WTC11 (cell line): ENCODE measurements at regions not wholly inside any gene's neighbourhood (a gene's known extent, or its start where the extent isn't known, plus 50 kb on each side); places are given as distances from the start of the nearest gene placed in this dataset.

Experiments
- ATAC-seq: fragments of 200-7000 bp; cut with Tn5 transposase; 2 replicates; pipeline ENCODE4 v1.10.0; 2021; ENCODE audit warnings: mild to moderate bottlenecking, moderate library complexity
- CTCF ChIA-PET: fragments of 300-600 bp; sonication (Branson Sonifier 250); formaldehyde crosslinking; loops from one replicate; lab custom pipeline; 2021; ENCODE audit warnings: antibody characterized with exemption; lab: Charles Lee
- POLR2A ChIA-PET: fragments of 350-600 bp; sonication (Branson Sonifier 250); formaldehyde crosslinking; loops from one replicate; lab custom pipeline; 2021; ENCODE audit warnings: antibody characterized with exemption; lab: Charles Lee
- DNase-seq: peaks from one replicate; pipeline ENCODE4 v3.0.0; 2021; ENCODE audit warnings: low spot score
- H3K27ac Mint-ChIP-seq: 2 replicates; pipeline ENCODE4 v1.8.0; 2021; ENCODE audit warnings: mixed read lengths
- H3K27me3 Mint-ChIP-seq: 2 replicates; pipeline ENCODE4 v1.8.0; 2021; ENCODE audit warnings: low read depth, mild to moderate bottlenecking, moderate library complexity, mixed read lengths
- H3K36me3 Mint-ChIP-seq: 2 replicates; pipeline ENCODE4 v1.8.0; 2021; ENCODE audit warnings: mixed read lengths
- H3K4me1 Mint-ChIP-seq: 2 replicates; pipeline ENCODE4 v1.8.0; 2022; ENCODE audit warnings: mixed read lengths
- H3K4me3 Mint-ChIP-seq: 2 replicates; pipeline ENCODE4 v1.8.0; 2021; ENCODE audit warnings: mild to moderate bottlenecking, moderate library complexity, mixed read lengths
- H3K9me3 Mint-ChIP-seq: 2 replicates; pipeline ENCODE4 v1.8.0; 2021; ENCODE audit warnings: mixed read lengths
- AR ChIP-seq: fragments of 250-450 bp; sonication (Bioruptor Pico); IDR thresholded peaks from 2 replicates; pipeline ENCODE4 v1.9.0; 2021; ENCODE audit warnings: mild to moderate bottlenecking
- ATF2 ChIP-seq: sonication (generic); formaldehyde crosslinking; IDR thresholded peaks from 2 replicates; pipeline ENCODE4 v1.8.1; 2022; ENCODE audit warnings: low read depth, missing genetic modification reagents, borderline replicate concordance
- ATF3 ChIP-seq: sonication (generic); formaldehyde crosslinking; conservative IDR thresholded peaks from 2 replicates; pipeline ENCODE4 v1.8.1; 2022; ENCODE audit warnings: mild to moderate bottlenecking, missing genetic modification reagents
- ATF6 ChIP-seq: sonication (generic); formaldehyde crosslinking; IDR thresholded peaks from 2 replicates; pipeline ENCODE4 v1.8.1; 2023; ENCODE audit warnings: mild to moderate bottlenecking, missing genetic modification reagents
- CDX4 ChIP-seq: fragments of 250-450 bp; sonication (Bioruptor Pico); IDR thresholded peaks from 2 replicates; pipeline ENCODE4 v1.9.0; 2021; ENCODE audit warnings: moderate library complexity, mild to moderate bottlenecking, inconsistent platforms, borderline replicate concordance
- E2F4 ChIP-seq: sonication (generic); formaldehyde crosslinking; IDR thresholded peaks from 2 replicates; pipeline ENCODE4 v1.8.1; 2022; ENCODE audit warnings: low read depth, mild to moderate bottlenecking, moderate library complexity, missing genetic modification reagents, borderline replicate concordance
- E2F5 ChIP-seq: sonication (generic); formaldehyde crosslinking; IDR thresholded peaks from 2 replicates; pipeline ENCODE4 v1.8.1; 2022; ENCODE audit warnings: mild to moderate bottlenecking, moderate library complexity, missing genetic modification reagents
- FOXJ3 ChIP-seq: sonication (generic); formaldehyde crosslinking; IDR thresholded peaks from 2 replicates; pipeline ENCODE4 v1.9.0; 2021; ENCODE audit warnings: missing genetic modification reagents, mild to moderate bottlenecking, borderline replicate concordance
- FOXK1 ChIP-seq: sonication (generic); formaldehyde crosslinking; IDR thresholded peaks from 2 replicates; pipeline ENCODE4 v1.8.0; 2022; ENCODE audit warnings: mild to moderate bottlenecking, moderate library complexity, missing genetic modification reagents
- HMGA2 ChIP-seq: fragments of 250-450 bp; sonication (Bioruptor Pico); IDR thresholded peaks from 2 replicates; pipeline ENCODE4 v1.4.0; 2021; ENCODE audit warnings: mild to moderate bottlenecking, moderate library complexity
- MAX ChIP-seq: sonication (generic); formaldehyde crosslinking; IDR thresholded peaks from 2 replicates; pipeline ENCODE4 v1.8.0; 2022; ENCODE audit warnings: mild to moderate bottlenecking, missing genetic modification reagents
- MXD4 ChIP-seq: fragments of 250-450 bp; sonication (Bioruptor Pico); IDR thresholded peaks from 2 replicates; pipeline ENCODE4 v1.8.0; 2021; ENCODE audit warnings: mild to moderate bottlenecking, moderate library complexity, borderline replicate concordance
- NFYB ChIP-seq: sonication (generic); formaldehyde crosslinking; conservative IDR thresholded peaks from 2 replicates; pipeline ENCODE4 v1.8.0; 2022; ENCODE audit warnings: low read depth, missing genetic modification reagents
- NR1H2 ChIP-seq: sonication (generic); formaldehyde crosslinking; IDR thresholded peaks from 2 replicates; pipeline ENCODE4 v1.9.0; 2021; ENCODE audit warnings: mild to moderate bottlenecking, moderate library complexity, missing genetic modification reagents
- SOX15 ChIP-seq: fragments of 250-450 bp; sonication (Bioruptor Pico); IDR thresholded peaks from 2 replicates; pipeline ENCODE4 v1.9.0; 2021; ENCODE audit warnings: mild to moderate bottlenecking
- TEAD4 ChIP-seq: sonication (generic); formaldehyde crosslinking; IDR thresholded peaks from 2 replicates; pipeline ENCODE4 v1.8.0; 2022; ENCODE audit warnings: mild to moderate bottlenecking, missing genetic modification reagents
- ZBTB21 ChIP-seq: sonication (generic); formaldehyde crosslinking; IDR thresholded peaks from 2 replicates; pipeline ENCODE4 v1.8.1; 2023; ENCODE audit warnings: mild to moderate bottlenecking, missing genetic modification reagents, borderline replicate concordance
- ZBTB43 ChIP-seq: sonication (generic); formaldehyde crosslinking; IDR thresholded peaks from 2 replicates; pipeline ENCODE4 v1.8.1; 2023; ENCODE audit warnings: mild to moderate bottlenecking, missing genetic modification reagents
- ZMAT4 ChIP-seq: fragments of 250-450 bp; sonication (Bioruptor Pico); IDR thresholded peaks from 2 replicates; pipeline ENCODE4 v1.9.0; 2021; ENCODE audit warnings: mild to moderate bottlenecking
- ZNF281 ChIP-seq: sonication (generic); formaldehyde crosslinking; IDR thresholded peaks from 2 replicates; pipeline ENCODE4 v1.8.0; 2023; ENCODE audit warnings: mild to moderate bottlenecking, missing genetic modification reagents

GRCh38 chr5:124796495-124796894, 50.1 kb upstream of the ZNF608 start:
- no peak for TF ChIP-seq NR1H2
- TF ChIP-seq ATF6 (CRISPR knock-in tag), result no peak
- TF ChIP-seq MXD4 (CRISPR knock-in tag), result no peak
- TF ChIP-seq ZMAT4 (CRISPR knock-in tag), result no peak
- TF ChIP-seq CDX4 (CRISPR knock-in tag), result no peak
- TF ChIP-seq E2F5, result no peak
- TF ChIP-seq ZBTB43 (CRISPR knock-in tag), result no peak
- no peak for TF ChIP-seq ATF3 (CRISPR knock-in tag)
- no peak for TF ChIP-seq E2F4 (CRISPR knock-in tag)
- TF ChIP-seq FOXJ3 (CRISPR knock-in tag), result no peak
- TF ChIP-seq ATF2 (CRISPR knock-in tag), result no peak
- no peak for TF ChIP-seq SOX15 (CRISPR knock-in tag)
- no peak for TF ChIP-seq HMGA2 (CRISPR knock-in tag)
- TF ChIP-seq ZBTB21, result no peak
- no peak for TF ChIP-seq NFYB (CRISPR knock-in tag)
- TF ChIP-seq TEAD4 (CRISPR knock-in tag), result no peak
- no peak for TF ChIP-seq AR
- no peak for TF ChIP-seq FOXK1 (CRISPR knock-in tag)
- TF ChIP-seq MAX (CRISPR knock-in tag), result no peak
- TF ChIP-seq ZNF281 (CRISPR knock-in tag), result no peak
- no peaks in the 10 kb centered on the region for H3K27me3 Mint-ChIP-seq
- no peak for ATAC-seq
- ChIA-PET POLR2A (no interaction called here), CTCF (no interaction called here)
- 0 out of 2 replicates have a peak, but pooled peaks cover 4% of the 10 kb centered on the region for H3K9me3 Mint-ChIP-seq
- peaks cover 9% of the 10 kb centered on the region for H3K4me1 Mint-ChIP-seq
- no peak overlapping the region for H3K4me3 Mint-ChIP-seq
- no peak overlapping the region for H3K27ac Mint-ChIP-seq
- H3K36me3 Mint-ChIP-seq, result no peaks in the 10 kb centered on the region; the same call in 1 of the 2 replicates
- DNase-seq, result no peak
